ENCODE measurements at regions not wholly inside any gene's neighbourhood (a gene's known extent, or its start where the extent isn't known, plus 50 kb on each side); places are given as distances from the start of the nearest gene placed in this dataset.
"Not testable (repeated sequence)": the region's sequence is repeated elsewhere in the genome, so short reads cannot be mapped to it uniquely, and the experiment has no call there.

GRCh38 chr11:41519696-41520095, 60.2 kb upstream of the LRRC4C start:
- no peak for DNase-seq

GRCh38 chr11:41522391-41522790, 62.9 kb upstream of the LRRC4C start:
- no peak for DNase-seq

DNA sequence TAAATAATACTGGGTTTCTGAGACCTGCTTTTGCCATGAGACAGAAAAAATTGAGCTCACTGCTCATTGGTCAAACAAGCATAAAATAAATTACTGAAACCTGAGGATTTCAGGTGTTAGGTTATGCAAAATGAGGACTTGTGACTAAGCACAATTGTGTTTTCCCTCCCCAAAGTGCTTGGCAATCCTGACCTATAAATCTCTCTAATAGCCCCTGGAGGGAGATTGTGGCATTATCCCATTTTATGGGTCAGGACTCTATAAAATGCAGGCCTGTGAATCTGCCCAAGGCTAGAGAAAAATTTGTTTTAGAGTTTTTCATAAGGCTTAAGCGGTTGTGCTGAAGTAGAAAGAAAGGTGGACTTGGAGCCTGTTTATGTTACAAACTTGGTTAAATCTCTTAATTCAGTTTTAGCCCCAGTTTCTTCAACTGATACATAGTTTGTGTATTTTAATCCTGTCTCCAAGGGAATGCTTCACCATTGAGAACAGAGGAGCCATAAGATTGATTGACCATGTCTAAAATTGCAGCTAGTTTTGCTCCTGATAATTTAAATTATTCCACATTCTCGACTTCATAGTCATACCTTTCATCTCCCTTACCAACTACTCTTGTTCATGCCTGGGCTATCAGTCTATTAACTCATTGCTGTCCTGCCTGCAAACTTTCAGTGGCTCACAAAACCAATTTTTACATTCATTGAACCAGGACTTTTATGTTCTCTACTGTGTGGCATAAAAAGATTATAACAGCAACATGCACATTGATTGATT, 63.6 kb upstream of the LRRC4C start:
- DNase-seq, result no peak

DNA sequence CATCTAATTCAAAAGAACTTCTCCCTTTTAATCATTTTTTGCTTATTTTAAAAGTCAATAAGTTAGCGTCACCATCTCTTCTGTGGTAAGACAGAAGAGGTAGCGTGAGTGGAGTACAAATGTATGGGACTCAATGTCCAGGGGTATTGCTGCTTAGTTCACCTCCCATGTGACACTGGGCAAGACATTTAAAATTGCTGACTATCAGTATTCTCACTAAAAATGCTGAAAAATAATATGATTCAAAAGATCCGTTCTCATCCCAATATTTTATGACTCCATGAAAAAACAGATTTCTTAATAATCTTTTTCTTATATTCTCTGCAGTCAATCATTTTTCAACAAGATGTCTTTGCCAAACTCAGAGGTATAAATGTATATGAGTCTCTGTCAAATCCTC, 68.1 kb upstream of the LRRC4C start:
- no peak for DNase-seq

- DNase-seq, result no peak
Observed at GRCh38 chr11:41532413-41532812, 73.0 kb upstream of the LRRC4C start.

DNA sequence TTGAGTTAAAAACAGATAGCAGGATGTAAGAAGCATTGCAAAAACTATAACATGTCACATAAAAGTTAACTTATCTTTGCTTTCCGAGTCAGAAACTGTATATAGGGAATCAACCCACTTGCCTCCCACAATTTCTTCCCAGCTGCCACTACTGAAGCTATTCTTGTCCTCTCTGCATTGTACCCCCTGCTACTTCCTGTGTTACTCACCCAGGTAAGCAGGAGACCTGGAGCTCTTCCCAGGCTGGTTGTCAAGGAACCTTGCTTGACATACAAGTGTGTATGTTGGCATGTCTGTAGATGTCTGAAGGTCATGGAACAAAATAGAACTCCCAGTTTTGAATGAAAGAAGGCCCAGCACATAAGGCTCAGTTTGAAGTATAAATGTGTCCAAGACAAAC, 74.3 kb upstream of the LRRC4C start:
- DNase-seq, result no peak

DNA sequence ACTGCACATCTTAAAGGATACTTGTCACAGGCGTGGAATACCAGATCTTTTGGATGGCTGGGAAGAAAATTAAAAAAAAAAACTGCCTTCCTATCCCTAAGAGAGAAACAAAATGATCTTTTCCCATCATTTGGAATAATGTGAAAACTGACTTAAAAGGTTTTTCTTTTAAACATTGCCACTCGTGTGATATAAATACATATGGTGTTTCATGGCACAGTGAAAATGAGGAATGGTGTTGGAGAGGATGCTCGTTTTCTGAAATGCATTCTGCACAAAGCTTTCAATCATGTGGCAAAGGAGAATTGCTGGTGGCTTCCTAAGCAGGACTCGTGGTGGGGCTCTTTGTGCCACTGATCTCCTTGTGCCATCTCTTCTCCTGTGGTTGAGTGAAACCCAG, 74.9 kb upstream of the LRRC4C start:
- DNase-seq, result no peak

GRCh38 chr11:41534861-41535260, 75.4 kb upstream of the LRRC4C start:
- no peak for DNase-seq

GRCh38 chr11:41536021-41536568, 76.6 kb upstream of the LRRC4C start:
- DNase-seq, result no peak

DNA sequence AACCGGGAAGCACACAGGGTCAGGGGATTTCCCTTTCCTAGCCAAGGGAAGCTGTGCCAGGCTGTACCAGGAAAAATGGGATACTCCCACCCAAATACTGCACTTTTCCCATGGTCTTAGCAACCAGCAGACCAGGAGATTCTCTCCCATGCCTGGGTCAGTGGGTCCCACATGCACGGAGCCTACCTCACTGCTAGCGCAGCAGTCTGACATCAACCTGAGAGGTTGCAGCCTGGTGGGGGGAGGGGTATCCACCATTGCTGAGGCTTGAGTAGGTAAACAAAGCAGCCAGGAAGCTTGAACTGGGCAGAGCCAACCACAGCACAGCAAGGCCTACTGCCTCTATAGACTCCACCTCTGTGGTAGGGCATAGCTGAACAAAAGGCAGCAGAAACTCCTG, 85.5 kb upstream of the LRRC4C start:
- not testable (repeated sequence) for DNase-seq

- no peak for DNase-seq
Observed at GRCh38 chr11:41578421-41579051, 119.1 kb upstream of the LRRC4C start.

- no peak for DNase-seq
Observed at GRCh38 chr11:41579546-41579945, 120.1 kb upstream of the LRRC4C start.

DNA sequence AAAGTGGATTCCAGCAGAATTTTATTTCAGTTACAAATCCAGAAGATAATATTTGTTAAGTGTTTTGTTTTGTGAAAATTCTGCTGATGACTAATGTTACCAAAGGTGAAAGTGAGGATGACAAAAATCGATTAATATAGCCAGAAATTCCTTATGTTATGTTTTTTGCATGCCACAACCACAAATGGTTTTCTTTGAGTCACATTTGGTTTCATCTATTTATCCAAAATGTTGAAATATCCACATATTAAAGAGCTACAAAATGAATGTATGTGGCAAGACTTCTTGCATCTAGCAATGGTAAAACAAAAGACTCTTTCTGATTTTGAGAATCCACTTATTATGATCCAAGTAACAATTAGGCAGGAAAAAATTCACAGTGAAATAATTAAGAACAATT, 150.1 kb upstream of the LRRC4C start:
- no peak for DNase-seq

DNA sequence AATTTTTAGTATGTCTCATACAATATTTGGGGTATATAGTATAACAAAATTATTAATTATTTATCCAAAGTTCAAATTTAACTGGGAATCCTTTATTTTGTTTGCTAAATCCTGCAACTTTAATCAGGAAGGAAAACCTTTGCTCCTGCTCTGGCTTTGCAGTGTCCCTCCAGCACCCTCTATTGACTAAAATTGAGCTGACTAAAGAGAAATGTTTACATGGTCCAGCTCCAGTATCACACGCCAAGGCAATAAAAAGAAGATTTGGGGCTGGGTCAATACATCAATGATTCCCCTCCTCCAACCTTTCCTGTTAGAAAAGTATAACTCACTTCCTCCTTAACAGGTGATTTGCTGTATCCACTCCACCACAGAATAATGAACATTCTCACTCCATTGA, 153.0 kb upstream of the LRRC4C start:
- no peak for DNase-seq

- no peak for DNase-seq
Observed at GRCh38 chr11:41613326-41613725, 153.9 kb upstream of the LRRC4C start.

GRCh38 chr11:41622707-41623359, 163.4 kb upstream of the LRRC4C start:
- no peak for DNase-seq

DNA sequence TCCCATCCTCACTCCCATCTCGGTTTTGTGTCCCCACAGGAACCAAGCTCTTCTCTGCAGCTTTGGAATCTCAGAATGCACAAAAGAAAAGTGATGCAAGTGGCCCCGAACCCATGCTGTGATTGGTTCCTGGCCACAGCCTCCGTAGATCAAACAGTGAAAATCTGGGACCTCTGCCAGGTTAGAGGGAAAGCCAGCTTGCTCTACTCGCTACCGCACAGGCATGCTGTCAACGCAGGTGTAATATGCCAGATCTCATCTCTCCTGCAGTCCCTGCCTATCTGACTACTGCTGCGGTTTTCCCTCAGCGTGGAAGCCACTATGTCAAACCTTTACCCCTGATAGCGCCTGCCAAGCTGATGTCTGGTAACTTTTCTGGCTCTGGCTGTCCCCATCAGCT, 200.5 kb upstream of the LRRC4C start:
- DNase-seq, result no peak

DNA sequence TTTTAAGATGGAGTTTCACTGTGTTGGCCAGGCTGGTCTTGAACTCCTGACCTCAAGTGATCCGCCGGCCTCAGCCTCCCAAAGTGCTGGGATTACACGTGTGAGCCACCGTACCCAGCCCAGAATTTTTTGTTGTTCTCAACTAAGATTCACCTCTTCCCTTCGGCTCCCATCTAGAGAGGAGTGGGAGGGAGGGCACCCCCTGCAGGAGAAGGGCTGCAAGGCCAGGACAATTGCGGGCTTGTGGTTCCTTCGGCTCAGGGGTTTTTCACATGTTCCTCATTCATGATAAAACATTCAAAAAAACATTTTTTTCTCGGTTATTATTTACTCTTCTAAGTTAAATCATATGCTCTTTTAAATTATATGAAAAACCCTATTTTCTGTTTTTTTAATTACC, 201.1 kb upstream of the LRRC4C start:
- DNase-seq, result no peak

DNA sequence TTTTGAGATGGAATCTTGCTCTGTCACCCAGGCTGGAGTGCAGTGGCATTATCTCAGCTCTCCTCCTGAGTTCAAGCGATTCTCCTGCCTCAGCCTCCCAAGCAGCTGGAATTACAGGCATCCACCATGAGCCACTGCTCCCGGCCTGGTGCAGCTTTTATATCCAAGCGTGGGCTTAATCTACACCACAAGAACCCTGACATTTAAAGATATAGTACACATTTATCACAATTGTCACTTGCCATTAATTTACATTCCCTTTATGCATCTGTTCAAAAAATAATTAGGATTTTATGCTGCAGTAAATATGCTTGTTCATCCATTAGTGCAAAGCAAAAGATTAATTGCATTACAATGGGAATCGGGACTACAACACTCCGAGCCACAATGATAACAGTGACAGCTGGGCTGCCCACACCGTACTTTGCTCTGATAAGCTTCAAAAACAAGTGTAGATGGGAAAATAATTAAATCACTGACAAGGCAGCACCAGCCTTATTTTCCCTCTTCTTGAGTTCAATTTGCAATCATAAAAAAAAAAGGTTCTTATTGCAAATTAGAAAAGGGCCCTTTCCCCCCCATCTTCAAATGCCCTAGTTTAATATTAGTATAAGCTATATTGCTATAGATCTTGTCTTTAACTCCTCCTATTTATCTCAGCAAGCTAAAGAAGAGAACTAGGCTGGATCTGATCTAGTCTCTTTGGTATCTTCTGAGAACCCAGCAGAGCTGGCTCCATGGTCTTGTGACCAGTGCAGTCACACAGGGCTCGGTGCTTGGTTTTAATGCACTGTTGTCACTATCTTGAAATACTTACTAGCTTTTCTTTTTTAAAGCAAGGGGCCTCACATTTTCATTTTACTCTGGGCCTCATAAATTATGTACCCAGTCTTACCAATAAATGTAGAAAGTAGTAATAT, 206.2 kb upstream of the LRRC4C start:
- DNase-seq, result no peak

DNA sequence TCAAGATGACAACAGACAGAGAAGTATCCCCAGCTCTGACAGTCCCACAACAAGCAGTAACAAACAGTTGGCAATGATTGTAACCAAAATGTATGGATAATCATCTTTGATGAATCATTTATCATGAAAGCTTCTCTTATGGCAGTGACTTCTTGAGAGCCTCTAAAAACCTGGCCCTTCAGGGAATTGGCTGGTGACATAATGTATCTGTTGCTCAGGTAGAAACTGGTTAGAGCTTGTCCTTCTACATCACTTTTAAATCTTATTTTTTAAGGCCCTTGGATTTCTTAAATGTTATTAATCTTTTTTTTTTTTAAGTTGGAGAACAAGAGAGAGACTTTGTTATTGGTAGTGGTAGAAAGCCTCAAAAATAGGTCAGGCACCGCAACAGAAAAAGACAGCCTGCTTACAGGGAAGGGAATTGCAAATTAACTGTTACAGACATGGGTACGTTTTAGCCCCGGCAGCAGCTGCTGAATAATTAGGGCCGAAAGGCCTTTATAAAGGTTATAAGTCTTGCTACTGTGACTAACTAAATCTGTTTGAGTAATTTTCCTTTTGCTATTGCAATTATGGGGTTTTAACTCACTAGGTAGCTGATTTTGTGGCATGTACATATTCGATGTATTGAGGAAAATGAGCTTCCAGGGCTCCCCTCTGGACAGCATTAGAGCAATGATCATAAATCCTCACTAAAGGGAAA, 207.7 kb upstream of the LRRC4C start:
- no peak for DNase-seq

DNA sequence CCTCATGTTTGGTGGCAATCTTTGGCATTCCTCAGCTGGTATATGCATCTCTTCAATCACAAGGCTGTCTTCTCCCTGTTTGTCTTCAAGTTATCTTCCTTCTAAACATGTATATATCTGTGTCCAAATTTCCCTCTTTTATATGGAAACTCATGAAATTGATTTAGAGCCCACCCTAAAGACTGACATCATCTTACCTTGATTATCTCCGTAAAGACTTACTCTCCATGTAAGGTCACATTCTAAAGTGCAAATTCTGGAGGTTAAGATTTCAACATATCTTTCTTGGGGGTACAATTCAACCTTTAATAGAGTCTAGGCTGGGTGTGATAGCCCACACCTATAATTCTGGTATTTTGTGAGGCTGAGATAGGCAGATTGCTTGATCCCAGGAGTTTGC, 215.8 kb upstream of the LRRC4C start:
- DNase-seq, result no peak

DNA sequence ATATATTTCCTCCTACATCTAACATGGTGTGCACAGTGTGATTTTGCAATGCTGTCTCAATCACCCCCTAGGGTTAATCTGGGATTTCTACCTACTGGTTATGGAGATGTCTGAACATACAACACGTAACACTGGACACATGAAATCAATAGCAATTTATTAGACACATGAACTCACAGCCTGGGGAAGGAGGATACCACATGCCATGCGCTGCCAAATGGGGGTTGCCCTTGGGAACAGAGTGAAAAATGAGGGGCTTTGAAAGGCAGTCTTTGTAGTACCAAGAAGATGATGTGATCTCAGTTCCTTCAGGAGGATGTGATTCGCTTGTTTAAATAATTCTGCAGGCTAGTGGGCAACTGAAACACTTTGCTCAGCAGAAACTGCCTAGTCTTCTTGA, 253.6 kb upstream of the LRRC4C start:
- no peak for DNase-seq
